Astrocyte of the spinal cord (primary cell): ENCODE measurements at regions not wholly inside any gene's neighbourhood (a gene's known extent, or its start where the extent isn't known, plus 50 kb on each side); places are given as distances from the start of the nearest gene placed in this dataset.

Experiments used
- DNase-seq: peaks from one replicate; pipeline ENCODE4 v3.0.0; 2011; ENCODE audit warnings: low read depth, low spot score
- H3K4me3 ChIP-seq: 2 replicates; pipeline ENCODE4 v1.5.1; 2011; ENCODE audit warnings: low read depth, mild to moderate bottlenecking, low read length, moderate library complexity
- in situ Hi-C: cut with HindIII; loops from 2 replicates; pipeline ENCODE4 v1.10.0; 2017; ENCODE audit warnings: low sequenced_read_pairs
- TF ChIP-seq, protein P1 (sequence below): IDR thresholded peaks from 2 replicates; pipeline ENCODE4 v1.5.1; 2012; ENCODE audit warnings: low read depth, mild to moderate bottlenecking, low read length, inconsistent platforms

DNA sequence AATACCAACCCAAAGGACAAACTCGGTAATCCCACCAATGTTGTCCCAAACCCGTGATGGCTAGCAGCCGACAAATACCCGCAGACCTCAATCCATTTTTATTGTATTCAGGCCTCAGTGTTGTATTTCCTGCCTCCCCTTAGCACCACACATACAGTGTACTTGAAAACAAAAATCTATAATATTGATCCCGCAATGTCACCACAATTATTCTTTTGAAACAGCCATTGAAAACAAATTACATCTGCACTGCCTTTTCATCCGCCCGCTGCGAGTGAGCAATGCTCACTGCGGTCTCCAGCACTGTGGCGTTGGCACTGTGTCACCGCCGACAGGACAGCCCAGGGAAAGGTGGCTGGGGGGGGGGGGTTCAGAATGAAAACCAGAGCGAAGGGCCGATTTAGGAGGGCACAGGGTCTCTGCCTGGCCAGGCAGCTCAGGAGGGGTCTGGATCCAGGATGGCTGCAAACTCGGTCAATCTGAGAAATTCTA, 385.8 kb upstream of the ZNF507 start:
- TF ChIP-seq, protein P1, sequence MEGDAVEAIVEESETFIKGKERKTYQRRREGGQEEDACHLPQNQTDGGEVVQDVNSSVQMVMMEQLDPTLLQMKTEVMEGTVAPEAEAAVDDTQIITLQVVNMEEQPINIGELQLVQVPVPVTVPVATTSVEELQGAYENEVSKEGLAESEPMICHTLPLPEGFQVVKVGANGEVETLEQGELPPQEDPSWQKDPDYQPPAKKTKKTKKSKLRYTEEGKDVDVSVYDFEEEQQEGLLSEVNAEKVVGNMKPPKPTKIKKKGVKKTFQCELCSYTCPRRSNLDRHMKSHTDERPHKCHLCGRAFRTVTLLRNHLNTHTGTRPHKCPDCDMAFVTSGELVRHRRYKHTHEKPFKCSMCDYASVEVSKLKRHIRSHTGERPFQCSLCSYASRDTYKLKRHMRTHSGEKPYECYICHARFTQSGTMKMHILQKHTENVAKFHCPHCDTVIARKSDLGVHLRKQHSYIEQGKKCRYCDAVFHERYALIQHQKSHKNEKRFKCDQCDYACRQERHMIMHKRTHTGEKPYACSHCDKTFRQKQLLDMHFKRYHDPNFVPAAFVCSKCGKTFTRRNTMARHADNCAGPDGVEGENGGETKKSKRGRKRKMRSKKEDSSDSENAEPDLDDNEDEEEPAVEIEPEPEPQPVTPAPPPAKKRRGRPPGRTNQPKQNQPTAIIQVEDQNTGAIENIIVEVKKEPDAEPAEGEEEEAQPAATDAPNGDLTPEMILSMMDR, result no peak
- DNase-seq, result no peak
- in situ Hi-C loops, result no loop called here
- no peak overlapping the region for H3K4me3 ChIP-seq

DNA sequence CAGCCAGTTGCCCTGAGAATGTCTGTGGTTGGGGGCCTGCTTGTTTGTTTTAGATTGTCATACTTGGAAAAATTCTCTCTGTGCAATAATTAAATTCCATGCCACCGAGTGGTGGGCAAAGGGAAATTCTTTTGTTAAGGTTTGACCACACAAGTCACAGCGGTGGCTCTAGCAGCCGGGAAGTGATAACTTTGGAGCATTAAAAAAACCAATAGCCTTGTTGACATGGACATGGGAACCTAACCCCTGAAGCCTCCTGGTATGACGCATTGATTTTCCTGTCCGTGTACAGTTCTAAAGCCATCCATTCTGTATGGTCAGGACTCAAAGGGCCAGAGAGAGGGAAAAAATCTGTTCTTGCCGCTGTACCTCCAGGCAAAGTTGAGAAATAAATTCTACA, 384.9 kb upstream of the ZNF507 start:
- TF ChIP-seq, protein P1, result no peak
- no peak for DNase-seq
- in situ Hi-C loops, result no loop called here
- H3K4me3 ChIP-seq, result no peak overlapping the region

DNA sequence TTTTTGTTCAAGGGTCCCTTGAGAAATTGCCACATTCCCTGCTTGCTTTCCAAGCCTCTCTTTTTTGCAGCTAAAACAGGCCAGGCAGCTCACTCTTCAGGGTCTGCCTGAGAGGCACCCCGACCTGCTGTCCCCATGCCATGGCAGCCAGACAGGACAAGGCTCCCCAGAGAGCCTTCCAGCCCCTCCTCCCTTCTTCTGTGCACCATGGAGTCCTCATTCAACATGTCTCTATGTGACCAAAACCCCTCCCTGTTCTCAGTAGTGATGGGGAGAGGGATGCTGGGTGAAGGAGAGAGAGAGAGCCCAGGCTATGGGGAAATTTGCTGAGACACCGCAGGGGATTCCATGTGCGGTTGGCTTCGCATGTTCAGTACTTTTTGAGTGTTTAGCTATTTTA, 384.2 kb upstream of the ZNF507 start:
- no peak for DNase-seq
- H3K4me3 ChIP-seq, result no peak overlapping the region
- TF ChIP-seq, protein P1, result no peak
- in situ Hi-C loops, result no loop called here

DNA sequence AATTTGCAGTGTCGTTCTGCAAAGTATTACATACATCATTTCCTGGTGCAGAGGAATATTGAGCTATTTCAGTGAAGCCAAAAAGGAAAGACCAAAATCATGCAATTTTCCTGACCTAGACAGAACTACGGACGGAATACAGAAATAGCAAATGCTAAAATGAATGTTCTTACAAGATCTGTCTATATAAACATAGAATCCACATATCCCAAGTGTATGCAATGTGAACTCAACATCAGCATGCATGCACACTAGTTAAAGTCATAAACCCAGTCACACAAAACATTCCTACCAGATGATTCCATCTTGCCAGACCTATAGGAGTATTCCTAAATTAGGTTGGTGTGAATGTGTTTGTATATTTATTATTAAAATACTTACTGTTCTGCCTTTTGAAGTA, 383.7 kb upstream of the ZNF507 start:
- H3K4me3 ChIP-seq, result no peak overlapping the region
- in situ Hi-C loops, result no loop called here
- DNase-seq, result no peak
- TF ChIP-seq, protein P1, result no peak

DNA sequence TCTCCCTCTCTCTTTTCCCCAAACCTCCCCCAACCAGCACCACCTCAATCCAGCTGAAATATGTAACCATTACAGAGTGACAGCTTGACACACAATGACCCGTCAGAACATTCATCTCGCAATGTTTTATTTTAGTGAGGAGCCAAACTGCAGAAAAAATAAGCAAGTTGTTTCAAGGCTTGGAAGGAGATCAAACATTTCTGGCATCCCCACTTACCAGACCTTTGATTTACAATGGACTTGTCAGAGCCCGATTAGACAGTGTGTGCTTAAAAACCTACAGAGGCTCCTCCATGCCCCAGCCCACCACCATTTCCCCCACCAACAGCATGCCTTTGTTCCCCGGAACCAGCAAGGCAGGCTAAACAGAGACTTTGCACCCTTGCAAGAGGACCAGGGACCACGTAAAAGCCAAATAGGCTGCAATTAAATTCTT, 382.8 kb upstream of the ZNF507 start:
- in situ Hi-C loops, result no loop called here
- TF ChIP-seq, protein P1, result no peak
- no peak for DNase-seq
- no peak overlapping the region for H3K4me3 ChIP-seq

DNA sequence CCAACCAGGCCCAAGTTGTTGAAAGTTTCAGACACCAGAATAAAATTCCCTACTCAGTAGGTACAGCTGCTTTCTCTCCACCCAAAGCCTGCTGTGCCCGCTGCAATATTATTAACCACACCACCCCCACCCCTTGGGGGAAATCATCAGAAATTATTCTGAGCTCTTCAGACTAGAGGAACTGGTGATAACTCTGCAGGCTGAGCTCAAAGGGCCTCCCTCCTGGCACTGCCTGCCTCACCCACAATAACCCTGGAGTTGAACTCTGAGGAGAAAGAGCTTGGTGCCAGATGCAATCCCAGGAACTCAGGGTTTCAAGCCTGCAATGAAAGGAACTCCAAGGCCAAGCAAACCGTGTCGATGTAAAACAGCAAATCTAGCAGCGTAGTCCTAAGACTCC, 381.7 kb upstream of the ZNF507 start:
- TF ChIP-seq, protein P1, result no peak
- in situ Hi-C loops, result no loop called here
- no peak for DNase-seq
- H3K4me3 ChIP-seq, result no peak overlapping the region

DNA sequence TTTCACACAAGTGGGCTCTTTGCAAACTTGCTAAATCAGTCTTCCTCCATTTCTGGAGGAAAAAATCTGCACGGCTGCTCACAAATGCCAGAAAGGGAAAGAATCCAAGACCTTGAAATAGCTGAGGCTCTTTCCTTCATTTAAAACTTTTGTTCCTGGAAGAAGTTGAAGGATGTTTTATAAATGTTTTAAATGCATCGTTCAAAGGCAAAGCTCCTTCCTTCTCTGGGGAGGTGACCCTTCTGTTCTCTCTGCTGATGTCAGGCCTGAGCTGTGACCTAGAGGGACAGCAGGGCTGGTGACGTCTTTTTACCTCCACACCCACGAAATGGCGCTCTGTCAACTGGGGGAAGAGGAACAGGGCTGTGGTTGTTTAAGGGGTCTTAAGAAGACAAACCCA, 376.4 kb upstream of the ZNF507 start:
- in situ Hi-C loops, result no loop called here
- TF ChIP-seq, protein P1, result no peak
- no peak for DNase-seq
- no peak overlapping the region for H3K4me3 ChIP-seq
